GM23338 (cell line): ENCODE measurements at regions not wholly inside any gene's neighbourhood (a gene's known extent, or its start where the extent isn't known, plus 50 kb on each side); places are given as distances from the start of the nearest gene placed in this dataset.

Experiments
- ATAC-seq: fragments of 200-7000 bp; cut with Tn5 transposase; 3 replicates; pipeline ENCODE4 v1.9.1; 2020
- DNase-seq: peaks from one replicate; pipeline ENCODE4 v3.0.0-alpha.2; 2015; ENCODE audit warnings: low spot score
- H2AFZ ChIP-seq: fragments of 200-600 bp; sonication (generic); 2 replicates; pipeline ENCODE4 v1.8.0; 2016; ENCODE audit warnings: antibody characterized with exemption, mild to moderate bottlenecking, moderate library complexity
- H3F3A ChIP-seq: fragments of 200-600 bp; sonication (generic); replicated peaks from 2 replicates; pipeline ENCODE4 v1.8.0; 2017; ENCODE audit warnings: antibody characterized with exemption, mixed run types, low read depth
- H3K27ac ChIP-seq: fragments of 200-600 bp; sonication (generic); 2 replicates; pipeline ENCODE4 v1.6.1; 2016; ENCODE audit warnings: low read depth
- H3K27me3 ChIP-seq: fragments of 200-600 bp; sonication (generic); 2 replicates; pipeline ENCODE4 v1.8.0; 2016; ENCODE audit warnings: mild to moderate bottlenecking, mixed run types, moderate library complexity; ENCODE audit not compliant: insufficient read depth
- H3K36me3 ChIP-seq: fragments of 200-600 bp; sonication (generic); 2 replicates; pipeline ENCODE4 v1.8.0; 2016; ENCODE audit warnings: mild to moderate bottlenecking; ENCODE audit not compliant: insufficient read depth
- H3K4me1 ChIP-seq: fragments of 200-600 bp; sonication (generic); 2 replicates; pipeline ENCODE4 v1.8.0; 2016; ENCODE audit warnings: mild to moderate bottlenecking, moderate library complexity; ENCODE audit not compliant: insufficient read depth
- H3K4me2 ChIP-seq: fragments of 200-600 bp; sonication (generic); 2 replicates; pipeline ENCODE4 v1.7.1; 2017; ENCODE audit warnings: mixed run types
- H3K4me3 ChIP-seq: fragments of 200-600 bp; sonication (generic); 2 replicates; pipeline ENCODE4 v1.6.1; 2016; ENCODE audit warnings: mixed run types
- H3K79me2 ChIP-seq: fragments of 200-600 bp; sonication (generic); replicated peaks from 2 replicates; pipeline ENCODE4 v1.8.0; 2017; ENCODE audit warnings: mild to moderate bottlenecking; ENCODE audit not compliant: insufficient read depth
- H3K9me2 ChIP-seq: fragments of 200-600 bp; sonication (generic); 2 replicates; pipeline ENCODE4 v1.8.0; 2017; ENCODE audit not compliant: insufficient read depth
- H4K20me1 ChIP-seq: fragments of 200-600 bp; sonication (generic); replicated peaks from 2 replicates; pipeline ENCODE4 v1.8.0; 2017; ENCODE audit warnings: mild to moderate bottlenecking; ENCODE audit not compliant: insufficient read depth
- H3K27ac Mint-ChIP-seq: 2 replicates; pipeline ENCODE4 v1.8.0; 2020; ENCODE audit warnings: inconsistent platforms, mild to moderate bottlenecking, moderate library complexity, mixed read lengths
- H3K27me3 Mint-ChIP-seq: 3 replicates; pipeline ENCODE4 v1.8.0; 2022; ENCODE audit warnings: low read depth, mild to moderate bottlenecking, moderate library complexity, mixed read lengths, inconsistent platforms; ENCODE audit not compliant: insufficient read depth, poor library complexity
- H3K36me3 Mint-ChIP-seq: 3 replicates; pipeline ENCODE4 v1.8.0; 2021; ENCODE audit warnings: low read depth, mild to moderate bottlenecking, inconsistent platforms, moderate library complexity, mixed read lengths
- H3K4me1 Mint-ChIP-seq: 3 replicates; pipeline ENCODE4 v1.8.0; 2020; ENCODE audit warnings: mild to moderate bottlenecking, inconsistent platforms, mixed read lengths
- H3K4me3 Mint-ChIP-seq: 3 replicates; pipeline ENCODE4 v1.8.0; 2021; ENCODE audit warnings: moderate library complexity, mild to moderate bottlenecking, inconsistent platforms, mixed read lengths
- H3K9me3 Mint-ChIP-seq: 3 replicates; pipeline ENCODE4 v1.8.0; 2020; ENCODE audit warnings: moderate library complexity, mild to moderate bottlenecking, inconsistent platforms, mixed read lengths
- CREB1 ChIP-seq: fragments of 250-450 bp; sonication (Bioruptor Pico); IDR thresholded peaks from 2 replicates; pipeline ENCODE4 v1.5.0; 2020; ENCODE audit warnings: low read depth, mild to moderate bottlenecking, moderate library complexity
- EZH2 ChIP-seq: fragments of 200-600 bp; sonication (generic); IDR thresholded peaks from one replicate; pipeline ENCODE4 v1.8.0; 2017; ENCODE audit warnings: antibody characterized with exemption, mild to moderate bottlenecking, low read depth; ENCODE audit not compliant: unreplicated experiment
- EZH2phosphoT487 ChIP-seq: fragments of 200-600 bp; sonication (generic); IDR thresholded peaks from one replicate; pipeline ENCODE4 v1.8.1; 2018; ENCODE audit warnings: antibody characterized with exemption; ENCODE audit not compliant: unreplicated experiment
- JUNB ChIP-seq: IDR thresholded peaks from one replicate; pipeline ENCODE4 v1.6.1; 2016; ENCODE audit warnings: antibody characterized with exemption; ENCODE audit not compliant: unreplicated experiment
- NANOG ChIP-seq: IDR thresholded peaks from 2 replicates; pipeline ENCODE4 v1.6.1; 2016; ENCODE audit warnings: antibody characterized with exemption, borderline replicate concordance
- POLR2AphosphoS5 ChIP-seq: IDR thresholded peaks from 2 replicates; pipeline ENCODE4 v1.6.1; 2016; ENCODE audit warnings: antibody characterized with exemption, low read depth
- STAT1 ChIP-seq: IDR thresholded peaks from one replicate; pipeline ENCODE4 v1.6.1; 2016; ENCODE audit warnings: antibody characterized with exemption; ENCODE audit not compliant: unreplicated experiment
- ZNF114 ChIP-seq: fragments of 250-450 bp; sonication (Bioruptor Pico); IDR thresholded peaks from 2 replicates; pipeline ENCODE4 v1.5.0; 2020; ENCODE audit warnings: mild to moderate bottlenecking, moderate library complexity
- ZNF331 ChIP-seq: fragments of 250-450 bp; sonication (Bioruptor Pico); IDR thresholded peaks from 2 replicates; pipeline ENCODE4 v1.5.0; 2020; ENCODE audit warnings: low read depth, mild to moderate bottlenecking, moderate library complexity
- TF ChIP-seq, protein P1 (sequence below): IDR thresholded peaks from one replicate; pipeline ENCODE4 v1.6.1; 2018; ENCODE audit warnings: antibody characterized with exemption; ENCODE audit not compliant: unreplicated experiment
- TF ChIP-seq, protein P2 (sequence below): IDR thresholded peaks from 2 replicates; pipeline ENCODE4 v1.6.1; 2016; ENCODE audit warnings: antibody characterized with exemption
- TF ChIP-seq, protein P3 (sequence below), 2 experiments: fragments of 200-600 bp in 1 of 2; sonication (generic) in 1 of 2; conservative IDR thresholded peaks; 2 replicates each; pipeline versions ENCODE4 v1.5.1 to v1.6.1; 2016 to 2017; ENCODE audit warnings: antibody characterized with exemption in 2 of 2, low read depth in 2 of 2, mild to moderate bottlenecking in 2 of 2, moderate library complexity in 1 of 2
- TF ChIP-seq, protein P4 (sequence below): fragments of 250-450 bp; sonication (Bioruptor Pico); IDR thresholded peaks from 2 replicates; pipeline ENCODE4 v1.5.0; 2020; ENCODE audit warnings: mild to moderate bottlenecking, moderate library complexity

DNA sequence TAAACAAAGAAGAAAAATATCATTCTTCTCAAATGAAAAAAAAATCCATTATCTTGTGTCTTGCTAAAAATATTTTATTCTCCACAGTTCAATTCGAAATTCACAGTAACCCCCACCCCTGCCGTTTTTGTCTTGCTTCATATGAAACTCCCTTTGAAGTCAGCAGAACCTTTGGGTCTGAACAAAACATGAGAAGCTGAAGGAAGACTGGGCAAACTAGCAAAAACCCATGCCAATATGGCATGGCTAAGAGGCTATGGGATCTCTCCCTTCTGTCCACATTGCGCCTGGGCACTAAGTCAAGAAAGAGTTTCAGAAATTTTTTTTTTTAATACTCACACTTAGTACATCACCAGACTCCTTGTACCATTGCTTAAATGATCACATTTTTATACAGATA, 136.0 kb upstream of the SMIM31 start:
- no peak overlapping the region for H3K4me3 Mint-ChIP-seq
- no peak overlapping the region for H3K27ac Mint-ChIP-seq
- H3K36me3 ChIP-seq: no peaks in the 10 kb centered on the region
- no peaks in the 10 kb centered on the region for H3K9me2 ChIP-seq
- no peak overlapping the region for H3K4me2 ChIP-seq
- H3K4me3 ChIP-seq: no peak overlapping the region
- no peaks in the 10 kb centered on the region for H3K79me2 ChIP-seq
- ATAC-seq: no peak
- DNase-seq: no peak
- H3K9me3 Mint-ChIP-seq: no peaks in the 10 kb centered on the region
- H3K27ac ChIP-seq: no peak overlapping the region
- H3F3A ChIP-seq: no peaks in the 10 kb centered on the region
- H3K27me3 Mint-ChIP-seq: peaks cover 2% of the 10 kb centered on the region
- no peaks in the 10 kb centered on the region for H3K4me1 ChIP-seq
- no peaks in the 10 kb centered on the region for H3K27me3 ChIP-seq
- H4K20me1 ChIP-seq: no peaks in the 10 kb centered on the region
- no peaks in the 10 kb centered on the region for H3K36me3 Mint-ChIP-seq
- peak overlapping the region; percentile 75; the same call in 1 of the 2 replicates for H2AFZ ChIP-seq
- TF ChIP-seq, protein P1, sequence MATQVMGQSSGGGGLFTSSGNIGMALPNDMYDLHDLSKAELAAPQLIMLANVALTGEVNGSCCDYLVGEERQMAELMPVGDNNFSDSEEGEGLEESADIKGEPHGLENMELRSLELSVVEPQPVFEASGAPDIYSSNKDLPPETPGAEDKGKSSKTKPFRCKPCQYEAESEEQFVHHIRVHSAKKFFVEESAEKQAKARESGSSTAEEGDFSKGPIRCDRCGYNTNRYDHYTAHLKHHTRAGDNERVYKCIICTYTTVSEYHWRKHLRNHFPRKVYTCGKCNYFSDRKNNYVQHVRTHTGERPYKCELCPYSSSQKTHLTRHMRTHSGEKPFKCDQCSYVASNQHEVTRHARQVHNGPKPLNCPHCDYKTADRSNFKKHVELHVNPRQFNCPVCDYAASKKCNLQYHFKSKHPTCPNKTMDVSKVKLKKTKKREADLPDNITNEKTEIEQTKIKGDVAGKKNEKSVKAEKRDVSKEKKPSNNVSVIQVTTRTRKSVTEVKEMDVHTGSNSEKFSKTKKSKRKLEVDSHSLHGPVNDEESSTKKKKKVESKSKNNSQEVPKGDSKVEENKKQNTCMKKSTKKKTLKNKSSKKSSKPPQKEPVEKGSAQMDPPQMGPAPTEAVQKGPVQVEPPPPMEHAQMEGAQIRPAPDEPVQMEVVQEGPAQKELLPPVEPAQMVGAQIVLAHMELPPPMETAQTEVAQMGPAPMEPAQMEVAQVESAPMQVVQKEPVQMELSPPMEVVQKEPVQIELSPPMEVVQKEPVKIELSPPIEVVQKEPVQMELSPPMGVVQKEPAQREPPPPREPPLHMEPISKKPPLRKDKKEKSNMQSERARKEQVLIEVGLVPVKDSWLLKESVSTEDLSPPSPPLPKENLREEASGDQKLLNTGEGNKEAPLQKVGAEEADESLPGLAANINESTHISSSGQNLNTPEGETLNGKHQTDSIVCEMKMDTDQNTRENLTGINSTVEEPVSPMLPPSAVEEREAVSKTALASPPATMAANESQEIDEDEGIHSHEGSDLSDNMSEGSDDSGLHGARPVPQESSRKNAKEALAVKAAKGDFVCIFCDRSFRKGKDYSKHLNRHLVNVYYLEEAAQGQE: no peak
- TF ChIP-seq, protein P2, sequence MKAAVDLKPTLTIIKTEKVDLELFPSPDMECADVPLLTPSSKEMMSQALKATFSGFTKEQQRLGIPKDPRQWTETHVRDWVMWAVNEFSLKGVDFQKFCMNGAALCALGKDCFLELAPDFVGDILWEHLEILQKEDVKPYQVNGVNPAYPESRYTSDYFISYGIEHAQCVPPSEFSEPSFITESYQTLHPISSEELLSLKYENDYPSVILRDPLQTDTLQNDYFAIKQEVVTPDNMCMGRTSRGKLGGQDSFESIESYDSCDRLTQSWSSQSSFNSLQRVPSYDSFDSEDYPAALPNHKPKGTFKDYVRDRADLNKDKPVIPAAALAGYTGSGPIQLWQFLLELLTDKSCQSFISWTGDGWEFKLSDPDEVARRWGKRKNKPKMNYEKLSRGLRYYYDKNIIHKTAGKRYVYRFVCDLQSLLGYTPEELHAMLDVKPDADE: no peak
- TF ChIP-seq ZNF331 (CRISPR knock-in tag): no peak
- no peak for TF ChIP-seq CREB1
- TF ChIP-seq STAT1: no peak
- TF ChIP-seq NANOG: no peak
- no peak for TF ChIP-seq EZH2phosphoT487
- TF ChIP-seq, protein P3, sequence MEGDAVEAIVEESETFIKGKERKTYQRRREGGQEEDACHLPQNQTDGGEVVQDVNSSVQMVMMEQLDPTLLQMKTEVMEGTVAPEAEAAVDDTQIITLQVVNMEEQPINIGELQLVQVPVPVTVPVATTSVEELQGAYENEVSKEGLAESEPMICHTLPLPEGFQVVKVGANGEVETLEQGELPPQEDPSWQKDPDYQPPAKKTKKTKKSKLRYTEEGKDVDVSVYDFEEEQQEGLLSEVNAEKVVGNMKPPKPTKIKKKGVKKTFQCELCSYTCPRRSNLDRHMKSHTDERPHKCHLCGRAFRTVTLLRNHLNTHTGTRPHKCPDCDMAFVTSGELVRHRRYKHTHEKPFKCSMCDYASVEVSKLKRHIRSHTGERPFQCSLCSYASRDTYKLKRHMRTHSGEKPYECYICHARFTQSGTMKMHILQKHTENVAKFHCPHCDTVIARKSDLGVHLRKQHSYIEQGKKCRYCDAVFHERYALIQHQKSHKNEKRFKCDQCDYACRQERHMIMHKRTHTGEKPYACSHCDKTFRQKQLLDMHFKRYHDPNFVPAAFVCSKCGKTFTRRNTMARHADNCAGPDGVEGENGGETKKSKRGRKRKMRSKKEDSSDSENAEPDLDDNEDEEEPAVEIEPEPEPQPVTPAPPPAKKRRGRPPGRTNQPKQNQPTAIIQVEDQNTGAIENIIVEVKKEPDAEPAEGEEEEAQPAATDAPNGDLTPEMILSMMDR (conservative IDR thresholded peaks at IDR 0.05; ENCODE audit: low read depth in 2 of 2): no peak
- TF ChIP-seq, protein P4, sequence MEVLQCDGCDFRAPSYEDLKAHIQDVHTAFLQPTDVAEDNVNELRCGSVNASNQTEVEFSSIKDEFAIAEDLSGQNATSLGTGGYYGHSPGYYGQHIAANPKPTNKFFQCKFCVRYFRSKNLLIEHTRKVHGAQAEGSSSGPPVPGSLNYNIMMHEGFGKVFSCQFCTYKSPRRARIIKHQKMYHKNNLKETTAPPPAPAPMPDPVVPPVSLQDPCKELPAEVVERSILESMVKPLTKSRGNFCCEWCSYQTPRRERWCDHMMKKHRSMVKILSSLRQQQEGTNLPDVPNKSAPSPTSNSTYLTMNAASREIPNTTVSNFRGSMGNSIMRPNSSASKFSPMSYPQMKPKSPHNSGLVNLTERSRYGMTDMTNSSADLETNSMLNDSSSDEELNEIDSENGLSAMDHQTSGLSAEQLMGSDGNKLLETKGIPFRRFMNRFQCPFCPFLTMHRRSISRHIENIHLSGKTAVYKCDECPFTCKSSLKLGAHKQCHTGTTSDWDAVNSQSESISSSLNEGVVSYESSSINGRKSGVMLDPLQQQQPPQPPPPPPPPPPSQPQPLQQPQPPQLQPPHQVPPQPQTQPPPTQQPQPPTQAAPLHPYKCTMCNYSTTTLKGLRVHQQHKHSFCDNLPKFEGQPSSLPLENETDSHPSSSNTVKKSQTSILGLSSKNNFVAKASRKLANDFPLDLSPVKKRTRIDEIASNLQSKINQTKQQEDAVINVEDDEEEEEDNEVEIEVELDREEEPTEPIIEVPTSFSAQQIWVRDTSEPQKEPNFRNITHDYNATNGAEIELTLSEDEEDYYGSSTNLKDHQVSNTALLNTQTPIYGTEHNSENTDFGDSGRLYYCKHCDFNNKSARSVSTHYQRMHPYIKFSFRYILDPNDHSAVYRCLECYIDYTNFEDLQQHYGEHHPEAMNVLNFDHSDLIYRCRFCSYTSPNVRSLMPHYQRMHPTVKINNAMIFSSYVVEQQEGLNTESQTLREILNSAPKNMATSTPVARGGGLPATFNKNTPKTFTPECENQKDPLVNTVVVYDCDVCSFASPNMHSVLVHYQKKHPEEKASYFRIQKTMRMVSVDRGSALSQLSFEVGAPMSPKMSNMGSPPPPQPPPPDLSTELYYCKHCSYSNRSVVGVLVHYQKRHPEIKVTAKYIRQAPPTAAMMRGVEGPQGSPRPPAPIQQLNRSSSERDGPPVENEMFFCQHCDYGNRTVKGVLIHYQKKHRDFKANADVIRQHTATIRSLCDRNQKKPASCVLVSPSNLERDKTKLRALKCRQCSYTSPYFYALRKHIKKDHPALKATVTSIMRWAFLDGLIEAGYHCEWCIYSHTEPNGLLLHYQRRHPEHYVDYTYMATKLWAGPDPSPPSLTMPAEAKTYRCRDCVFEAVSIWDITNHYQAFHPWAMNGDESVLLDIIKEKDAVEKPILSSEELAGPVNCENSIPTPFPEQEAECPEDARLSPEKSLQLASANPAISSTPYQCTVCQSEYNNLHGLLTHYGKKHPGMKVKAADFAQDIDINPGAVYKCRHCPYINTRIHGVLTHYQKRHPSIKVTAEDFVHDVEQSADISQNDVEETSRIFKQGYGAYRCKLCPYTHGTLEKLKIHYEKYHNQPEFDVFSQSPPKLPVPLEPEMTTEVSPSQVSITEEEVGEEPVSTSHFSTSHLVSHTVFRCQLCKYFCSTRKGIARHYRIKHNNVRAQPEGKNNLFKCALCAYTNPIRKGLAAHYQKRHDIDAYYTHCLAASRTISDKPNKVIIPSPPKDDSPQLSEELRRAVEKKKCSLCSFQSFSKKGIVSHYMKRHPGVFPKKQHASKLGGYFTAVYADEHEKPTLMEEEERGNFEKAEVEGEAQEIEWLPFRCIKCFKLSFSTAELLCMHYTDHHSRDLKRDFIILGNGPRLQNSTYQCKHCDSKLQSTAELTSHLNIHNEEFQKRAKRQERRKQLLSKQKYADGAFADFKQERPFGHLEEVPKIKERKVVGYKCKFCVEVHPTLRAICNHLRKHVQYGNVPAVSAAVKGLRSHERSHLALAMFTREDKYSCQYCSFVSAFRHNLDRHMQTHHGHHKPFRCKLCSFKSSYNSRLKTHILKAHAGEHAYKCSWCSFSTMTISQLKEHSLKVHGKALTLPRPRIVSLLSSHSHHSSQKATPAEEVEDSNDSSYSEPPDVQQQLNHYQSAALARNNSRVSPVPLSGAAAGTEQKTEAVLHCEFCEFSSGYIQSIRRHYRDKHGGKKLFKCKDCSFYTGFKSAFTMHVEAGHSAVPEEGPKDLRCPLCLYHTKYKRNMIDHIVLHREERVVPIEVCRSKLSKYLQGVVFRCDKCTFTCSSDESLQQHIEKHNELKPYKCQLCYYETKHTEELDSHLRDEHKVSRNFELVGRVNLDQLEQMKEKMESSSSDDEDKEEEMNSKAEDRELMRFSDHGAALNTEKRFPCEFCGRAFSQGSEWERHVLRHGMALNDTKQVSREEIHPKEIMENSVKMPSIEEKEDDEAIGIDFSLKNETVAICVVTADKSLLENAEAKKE (CRISPR knock-in tag): no peak
- no peak for TF ChIP-seq EZH2
- no peak for TF ChIP-seq POLR2AphosphoS5
- TF ChIP-seq ZNF114: no peak
- no peak for TF ChIP-seq JUNB
- H3K4me1 Mint-ChIP-seq: peaks cover 3% of the 10 kb centered on the region; the same call in 1 of the 3 replicates
